CD14-positive monocyte (primary cell): ENCODE measurements at regions not wholly inside any gene's neighbourhood (a gene's known extent, or its start where the extent isn't known, plus 50 kb on each side); places are given as distances from the start of the nearest gene placed in this dataset.

Experiments
- DNase-seq, 3 donors: peaks; one replicate each; pipeline ENCODE4 v3.0.0-alpha.2; 2011 to 2022
- H2AFZ ChIP-seq: 2 replicates; pipeline ENCODE4 v1.6.0; 2012; ENCODE audit warnings: mild to moderate bottlenecking, low read depth, low read length, inconsistent platforms; ENCODE audit not compliant: insufficient read depth, poor library complexity, severe bottlenecking
- H3K27ac ChIP-seq, 2 donors: 1 replicate in 1 of 2; 2 replicates in 1 of 2; pipeline ENCODE4 v1.5.1; 2012 to 2013; ENCODE audit warnings: low read length in 2 of 2, control low read depth in 1 of 2, inconsistent platforms in 1 of 2, low read depth in 1 of 2, mild to moderate bottlenecking in 1 of 2
- H3K27me3 ChIP-seq, 2 donors: one replicate each; pipeline versions ENCODE4 v1.6.0 to v1.6.1; 2011 to 2013; ENCODE audit warnings: low read length in 2 of 2; ENCODE audit not compliant: control insufficient read depth in 2 of 2, insufficient read depth in 2 of 2
- H3K36me3 ChIP-seq, 2 donors: replicated peaks in 1 of 2; 1 replicate in 1 of 2; 2 replicates in 1 of 2; pipeline versions ENCODE4 v1.5.1 to v1.6.1; 2012 to 2013; ENCODE audit warnings: low read length in 2 of 2, control low read depth in 1 of 2, inconsistent platforms in 1 of 2, mild to moderate bottlenecking in 1 of 2; ENCODE audit not compliant: insufficient read depth in 2 of 2, control insufficient read depth in 1 of 2
- H3K4me1 ChIP-seq, 2 donors: 1 replicate in 1 of 2; 2 replicates in 1 of 2; pipeline versions ENCODE4 v1.5.1 to v1.6.1; 2012 to 2013; ENCODE audit warnings: low read length in 2 of 2, control low read depth in 1 of 2, inconsistent platforms in 1 of 2, mild to moderate bottlenecking in 1 of 2, moderate library complexity in 1 of 2; ENCODE audit not compliant: insufficient read depth in 2 of 2, control insufficient read depth in 1 of 2
- H3K4me2 ChIP-seq: replicated peaks from 2 replicates; pipeline ENCODE3; 2012; ENCODE audit warnings: low read length, moderate library complexity, mild to moderate bottlenecking; ENCODE audit not compliant: poor library complexity, severe bottlenecking; ENCODE audit errors: extremely low read depth
- H3K4me3 ChIP-seq, 3 experiments: fragments of 200-600 bp in 1 of 3; sonication (generic) in 1 of 3; replicated peaks in 1 of 3; 1 replicate in 2 of 3; 2 replicates in 1 of 3; pipeline ENCODE4 v1.5.1; 2011 to 2013; ENCODE audit warnings: low read length in 3 of 3, mild to moderate bottlenecking in 3 of 3, control low read depth in 2 of 3, low read depth in 2 of 3, inconsistent platforms in 1 of 3, moderate library complexity in 1 of 3
- H3K79me2 ChIP-seq: 2 replicates; pipeline ENCODE4 v1.6.0; 2012; ENCODE audit warnings: mild to moderate bottlenecking, control low read depth, inconsistent platforms, low read length, moderate library complexity; ENCODE audit not compliant: insufficient read depth
- H3K9ac ChIP-seq: 2 replicates; pipeline ENCODE4 v1.6.0; 2017; ENCODE audit warnings: low read length, mild to moderate bottlenecking; ENCODE audit not compliant: insufficient read depth, poor library complexity, severe bottlenecking
- H3K9me3 ChIP-seq, 2 donors: replicated peaks in 1 of 2; 1 replicate in 1 of 2; 2 replicates in 1 of 2; pipeline versions ENCODE4 v1.5.1 to v1.6.1; 2012 to 2013; ENCODE audit warnings: low read length in 2 of 2, control low read depth in 1 of 2; ENCODE audit not compliant: control insufficient read depth in 1 of 2, insufficient read depth in 1 of 2
- H4K20me1 ChIP-seq: 2 replicates; pipeline ENCODE4 v1.6.0; 2012; ENCODE audit warnings: mild to moderate bottlenecking, low read length, control low read depth, moderate library complexity; ENCODE audit not compliant: insufficient read depth
- H3K27ac Mint-ChIP-seq, 7 donors: one replicate each; pipeline ENCODE4 v1.8.0; 2020; ENCODE audit warnings: mild to moderate bottlenecking in 7 of 7, mixed read lengths in 7 of 7, moderate library complexity in 6 of 7, inconsistent platforms in 2 of 7
- H3K27me3 Mint-ChIP-seq, 3 donors: one replicate each; pipeline ENCODE4 v1.8.0; 2021 to 2022; ENCODE audit warnings: low read depth in 3 of 3, mild to moderate bottlenecking in 3 of 3, mixed read lengths in 3 of 3, moderate library complexity in 3 of 3, inconsistent platforms in 1 of 3
- H3K36me3 Mint-ChIP-seq, 2 donors: one replicate each; pipeline ENCODE4 v1.8.0; 2020; ENCODE audit warnings: mixed read lengths in 2 of 2, inconsistent platforms in 1 of 2, mild to moderate bottlenecking in 1 of 2
- H3K4me1 Mint-ChIP-seq: one replicate; pipeline ENCODE4 v1.8.0; 2020; ENCODE audit warnings: mild to moderate bottlenecking, mixed read lengths
- H3K4me3 Mint-ChIP-seq, 2 donors: one replicate each; pipeline ENCODE4 v1.8.0; 2020; ENCODE audit warnings: mild to moderate bottlenecking in 2 of 2, mixed read lengths in 2 of 2, moderate library complexity in 1 of 2
- H3K9me3 Mint-ChIP-seq, 7 donors: one replicate each; pipeline ENCODE4 v1.8.0; 2020 to 2022; ENCODE audit warnings: mixed read lengths in 7 of 7, mild to moderate bottlenecking in 6 of 7, moderate library complexity in 6 of 7, inconsistent platforms in 2 of 7
- WGBS: methylation state at CpG from one replicate; pipeline ENCODE4 v1.1.5; 2013; ENCODE audit warnings: missing lambda C conversion rate; ENCODE audit not compliant: insufficient coverage; 5-methylcytosine and 5-hydroxymethylcytosine counted together
- intact Hi-C, 2 donors: fragments of 100-400 bp; cut with micrococcal nuclease; formaldehyde crosslinking; loops; one replicate each; pipeline versions ENCODE4 v1.15.0 to v1.15.1; 2023
- TF ChIP-seq, protein P1 (sequence below): fragments of 200-600 bp; IDR thresholded peaks from one replicate; pipeline ENCODE4 v1.8.0; 2022; ENCODE audit warnings: antibody characterized with exemption, mild to moderate bottlenecking

DNA sequence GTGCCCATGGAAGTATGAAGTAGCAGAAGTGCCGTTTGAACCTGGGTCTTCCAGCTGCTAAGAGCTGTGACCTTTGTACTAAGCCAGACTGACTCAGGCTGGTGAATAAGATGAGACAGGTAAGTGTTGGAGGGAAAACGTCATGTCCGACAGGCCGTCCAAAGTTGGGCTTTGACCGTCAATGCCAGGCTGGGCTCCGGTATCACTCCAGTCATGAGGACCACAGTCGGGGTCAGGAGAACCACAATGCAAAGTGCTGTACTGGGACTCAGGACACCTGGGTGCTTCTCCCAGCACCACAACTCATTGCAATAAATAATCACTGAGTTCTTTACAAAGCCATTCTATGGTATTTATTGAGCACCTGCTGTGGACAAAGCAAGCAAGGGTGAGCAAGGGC, 268.6 kb downstream of the HAPSTR1 start:
- Histone ChIP-seq H3K27ac (no peak overlapping the region), H3K9ac (no peak overlapping the region), H3K36me3 (no peaks in the 10 kb centered on the region), H4K20me1 (no peaks in the 10 kb centered on the region), H3K4me3 (no peak overlapping the region), H3K4me1 (no peaks in the 10 kb centered on the region), H2AFZ (no peak overlapping the region), H3K27me3 (no peaks in the 10 kb centered on the region), H3K4me2 (no peak overlapping the region), H3K9me3 (no peaks in the 10 kb centered on the region), H3K79me2 (no peaks in the 10 kb centered on the region)
- TF ChIP-seq, protein P1, sequence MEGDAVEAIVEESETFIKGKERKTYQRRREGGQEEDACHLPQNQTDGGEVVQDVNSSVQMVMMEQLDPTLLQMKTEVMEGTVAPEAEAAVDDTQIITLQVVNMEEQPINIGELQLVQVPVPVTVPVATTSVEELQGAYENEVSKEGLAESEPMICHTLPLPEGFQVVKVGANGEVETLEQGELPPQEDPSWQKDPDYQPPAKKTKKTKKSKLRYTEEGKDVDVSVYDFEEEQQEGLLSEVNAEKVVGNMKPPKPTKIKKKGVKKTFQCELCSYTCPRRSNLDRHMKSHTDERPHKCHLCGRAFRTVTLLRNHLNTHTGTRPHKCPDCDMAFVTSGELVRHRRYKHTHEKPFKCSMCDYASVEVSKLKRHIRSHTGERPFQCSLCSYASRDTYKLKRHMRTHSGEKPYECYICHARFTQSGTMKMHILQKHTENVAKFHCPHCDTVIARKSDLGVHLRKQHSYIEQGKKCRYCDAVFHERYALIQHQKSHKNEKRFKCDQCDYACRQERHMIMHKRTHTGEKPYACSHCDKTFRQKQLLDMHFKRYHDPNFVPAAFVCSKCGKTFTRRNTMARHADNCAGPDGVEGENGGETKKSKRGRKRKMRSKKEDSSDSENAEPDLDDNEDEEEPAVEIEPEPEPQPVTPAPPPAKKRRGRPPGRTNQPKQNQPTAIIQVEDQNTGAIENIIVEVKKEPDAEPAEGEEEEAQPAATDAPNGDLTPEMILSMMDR, result no peak
- intact Hi-C loops, result no loop called here
- Mint-ChIP-seq H3K27ac (no peak overlapping the region), H3K4me3 (no peak overlapping the region), H3K36me3 (no peaks in the 10 kb centered on the region), H3K9me3 (peaks cover 3 to 17% (median 11%) of the 10 kb centered on the region in 7 donors), H3K27me3 (peaks cover 0 to 8% (median 3%) of the 10 kb centered on the region in 3 donors), H3K4me1 (no peaks in the 10 kb centered on the region)
- 95% methylated on average over 6 of the region's 7 CpGs for WGBS
- no peak for DNase-seq

DNA sequence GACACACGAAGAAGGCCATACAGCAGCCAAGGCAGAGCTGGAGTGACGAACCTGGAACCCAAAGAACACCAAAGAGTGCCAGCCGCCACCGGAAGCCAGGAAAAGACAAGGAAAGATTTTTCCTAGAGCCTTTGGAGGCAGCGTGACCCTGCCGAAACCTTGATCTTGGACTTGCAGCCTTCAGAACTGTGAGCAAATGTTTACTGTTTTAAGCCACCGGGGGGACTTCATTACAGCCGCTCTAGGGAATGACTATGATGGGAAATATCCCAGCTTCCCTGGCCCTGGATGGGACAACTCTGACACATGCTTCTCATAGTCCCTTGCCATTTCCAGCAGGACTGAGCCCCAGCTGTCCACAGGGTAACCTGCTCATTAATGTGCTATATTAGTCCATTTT, 270.6 kb downstream of the HAPSTR1 start:
- peaks cover 0 to 14% (median 11%) of the 10 kb centered on the region in 7 donors for H3K9me3 Mint-ChIP-seq
- WGBS, result 92% methylated on average over 8 of the region's 8 CpGs
- peaks cover 0 to 8% (median 3%) of the 10 kb centered on the region in 3 donors for H3K27me3 Mint-ChIP-seq
- Histone ChIP-seq H3K4me1 (no peaks in the 10 kb centered on the region), H3K27ac (no peak overlapping the region), H3K36me3 (no peaks in the 10 kb centered on the region), H3K4me3 (no peak overlapping the region), H4K20me1 (no peaks in the 10 kb centered on the region), H3K4me2 (no peak overlapping the region), H3K79me2 (no peaks in the 10 kb centered on the region), H3K9me3 (no peaks in the 10 kb centered on the region), H3K27me3 (no peaks in the 10 kb centered on the region), H3K9ac (no peak overlapping the region), H2AFZ (no peak overlapping the region)
- no peaks in the 10 kb centered on the region for H3K4me1 Mint-ChIP-seq
- no peak overlapping the region for H3K27ac Mint-ChIP-seq
- DNase-seq, result no peak
- no peak overlapping the region for H3K4me3 Mint-ChIP-seq
- intact Hi-C loops, result no loop called here
- no peaks in the 10 kb centered on the region for H3K36me3 Mint-ChIP-seq
- TF ChIP-seq, protein P1, result no peak
